LNCAP (cell line): ENCODE measurements at regions not wholly inside any gene's neighbourhood (a gene's known extent, or its start where the extent isn't known, plus 50 kb on each side); places are given as distances from the start of the nearest gene placed in this dataset.

ENCODE experiments used
- CTCF ChIP-seq: fragments of 450-650 bp; IDR thresholded peaks from 2 replicates; pipeline ENCODE4 v1.5.1; 2017; ENCODE audit warnings: mild to moderate bottlenecking

- TF ChIP-seq CTCF = no peak
Observed at GRCh38 chr9:14372437-14373335, 58.7 kb upstream of the NFIB start.

- TF ChIP-seq CTCF = no peak
Observed at GRCh38 chr9:14369011-14369410, 55.1 kb upstream of the NFIB start.

GRCh38 chr9:14366076-14366475, 52.1 kb upstream of the NFIB start:
- no peak for TF ChIP-seq CTCF

GRCh38 chr9:14365670-14366069, 51.7 kb upstream of the NFIB start:
- TF ChIP-seq CTCF = no peak
